H9 (cell line): ENCODE measurements at regions not wholly inside any gene's neighbourhood (a gene's known extent, or its start where the extent isn't known, plus 50 kb on each side); places are given as distances from the start of the nearest gene placed in this dataset.
"Not testable (repeated sequence)": the region's sequence is repeated elsewhere in the genome, so short reads cannot be mapped to it uniquely, and the experiment has no call there.

Experiments
- DNase-seq: peaks from one replicate; pipeline ENCODE4 v3.0.0-alpha.2; 2017
- H2AFZ ChIP-seq: one replicate; pipeline ENCODE4 v1.6.1; 2013; ENCODE audit warnings: mild to moderate bottlenecking, low read length, control low read depth, moderate library complexity
- H2AK5ac ChIP-seq: 2 replicates; pipeline ENCODE4 v1.6.1; 2013; ENCODE audit warnings: low read length, control low read depth, mixed read lengths; ENCODE audit not compliant: insufficient read length
- H2BK120ac ChIP-seq: one replicate; pipeline ENCODE4 v1.6.1; 2013; ENCODE audit warnings: low read depth, mild to moderate bottlenecking, low read length, control low read depth, inconsistent platforms; ENCODE audit not compliant: poor library complexity, severe bottlenecking
- H2BK12ac ChIP-seq: 2 replicates; pipeline ENCODE4 v1.6.1; 2013; ENCODE audit warnings: low read length, control low read depth, mixed read lengths, low read depth; ENCODE audit not compliant: insufficient read length
- H2BK15ac ChIP-seq: 2 replicates; pipeline ENCODE4 v1.6.1; 2013; ENCODE audit warnings: low read depth, low read length, control low read depth
- H2BK20ac ChIP-seq: one replicate; pipeline ENCODE4 v1.6.1; 2013; ENCODE audit warnings: low read depth, mild to moderate bottlenecking, low read length, control low read depth, inconsistent platforms; ENCODE audit not compliant: poor library complexity, severe bottlenecking
- H2BK5ac ChIP-seq: 2 replicates; pipeline ENCODE4 v1.6.1; 2013; ENCODE audit warnings: low read length, control low read depth, mixed read lengths; ENCODE audit not compliant: insufficient read length
- H3K14ac ChIP-seq: 2 replicates; pipeline ENCODE4 v1.6.1; 2013; ENCODE audit warnings: low read length, control low read depth; ENCODE audit not compliant: insufficient read depth
- H3K18ac ChIP-seq: 2 replicates; pipeline ENCODE4 v1.6.1; 2013; ENCODE audit warnings: low read depth, mild to moderate bottlenecking, mixed read lengths, low read length, control low read depth; ENCODE audit not compliant: insufficient read length
- H3K23ac ChIP-seq: 2 replicates; pipeline ENCODE4 v1.6.1; 2013; ENCODE audit warnings: low read length, control low read depth, mixed read lengths, low read depth; ENCODE audit not compliant: insufficient read length
- H3K23me2 ChIP-seq: 2 replicates; pipeline ENCODE4 v1.6.1; 2013; ENCODE audit warnings: low read depth, mild to moderate bottlenecking, mixed read lengths, low read length, control low read depth; ENCODE audit not compliant: insufficient read length, poor library complexity, severe bottlenecking
- H3K27ac ChIP-seq: 2 replicates; pipeline ENCODE4 v1.5.1; 2013; ENCODE audit warnings: low read length, control low read depth, mixed read lengths, low read depth; ENCODE audit not compliant: insufficient read length
- H3K27me3 ChIP-seq: 2 replicates; pipeline ENCODE4 v1.6.1; 2013; ENCODE audit warnings: low read length, control low read depth, inconsistent platforms; ENCODE audit not compliant: insufficient read depth
- H3K4ac ChIP-seq: 2 replicates; pipeline ENCODE4 v1.6.1; 2013; ENCODE audit warnings: low read depth, mild to moderate bottlenecking, control low read depth, inconsistent platforms, low read length, moderate library complexity
- H3K4me1 ChIP-seq: 2 replicates; pipeline ENCODE4 v1.6.1; 2013; ENCODE audit warnings: low read length, control low read depth, inconsistent platforms; ENCODE audit not compliant: insufficient read depth
- H3K4me2 ChIP-seq: 2 replicates; pipeline ENCODE4 v1.6.1; 2013; ENCODE audit warnings: low read length, control low read depth, mixed read lengths; ENCODE audit not compliant: insufficient read length, insufficient read depth
- H3K56ac ChIP-seq: 2 replicates; pipeline ENCODE4 v1.6.1; 2013; ENCODE audit warnings: low read depth, mild to moderate bottlenecking, mixed read lengths, low read length, control low read depth; ENCODE audit not compliant: insufficient read length
- H3K79me1 ChIP-seq: 2 replicates; pipeline ENCODE4 v1.6.1; 2013; ENCODE audit warnings: low read depth, mild to moderate bottlenecking, moderate library complexity, low read length, control low read depth, inconsistent platforms; ENCODE audit not compliant: insufficient read depth, poor library complexity, severe bottlenecking
- H3K79me2 ChIP-seq: 2 replicates; pipeline ENCODE4 v1.6.1; 2013; ENCODE audit warnings: low read length, control low read depth, inconsistent platforms; ENCODE audit not compliant: insufficient read depth
- H3K9ac ChIP-seq: 2 replicates; pipeline ENCODE4 v1.6.1; 2013; ENCODE audit warnings: low read length, control low read depth, mixed read lengths; ENCODE audit not compliant: insufficient read length; ENCODE audit errors: extremely low read depth
- H3K9me3 ChIP-seq: one replicate; pipeline ENCODE4 v1.6.1; 2013; ENCODE audit warnings: low read depth, low read length, inconsistent platforms; ENCODE audit not compliant: control insufficient read depth
- H3T11ph ChIP-seq: one replicate; pipeline ENCODE4 v1.6.1; 2013; ENCODE audit warnings: mild to moderate bottlenecking, low read length, control low read depth, inconsistent platforms
- H4K20me1 ChIP-seq: one replicate; pipeline ENCODE4 v1.6.1; 2013; ENCODE audit not compliant: control insufficient read depth, insufficient read length, insufficient read depth
- H4K5ac ChIP-seq: 2 replicates; pipeline ENCODE4 v1.6.1; 2013; ENCODE audit warnings: low read depth, mild to moderate bottlenecking, mixed read lengths, low read length, control low read depth; ENCODE audit not compliant: insufficient read length
- H4K8ac ChIP-seq: replicated peaks from 2 replicates; pipeline ENCODE4 v1.6.1; 2013; ENCODE audit warnings: low read length, control low read depth, mixed read lengths, low read depth; ENCODE audit not compliant: insufficient read length
- H4K91ac ChIP-seq: 2 replicates; pipeline ENCODE4 v1.6.1; 2013; ENCODE audit warnings: low read depth, mild to moderate bottlenecking, moderate library complexity, mixed read lengths, low read length, control low read depth; ENCODE audit not compliant: insufficient read length
- H3K27ac Mint-ChIP-seq, 3 experiments: 2 replicates in 2 of 3; 3 replicates in 1 of 3; pipeline ENCODE4 v1.8.0; 2020 to 2021; ENCODE audit warnings: mixed read lengths in 3 of 3, mild to moderate bottlenecking in 1 of 3, moderate library complexity in 1 of 3
- H3K27me3 Mint-ChIP-seq: 2 replicates; pipeline ENCODE4 v1.8.0; 2021; ENCODE audit warnings: low read depth, mild to moderate bottlenecking, moderate library complexity, mixed read lengths
- H3K36me3 Mint-ChIP-seq, 3 experiments: 2 replicates in 2 of 3; 3 replicates in 1 of 3; pipeline ENCODE4 v1.8.0; 2020 to 2021; ENCODE audit warnings: low read depth in 3 of 3, mixed read lengths in 3 of 3; ENCODE audit not compliant: insufficient read depth in 1 of 3
- H3K4me1 Mint-ChIP-seq, 2 experiments: 2 replicates each; pipeline ENCODE4 v1.8.0; 2020; ENCODE audit warnings: mixed read lengths in 2 of 2
- H3K4me3 Mint-ChIP-seq, 2 experiments: 2 replicates in 1 of 2; 3 replicates in 1 of 2; pipeline ENCODE4 v1.8.0; 2020 to 2021; ENCODE audit warnings: mild to moderate bottlenecking in 2 of 2, mixed read lengths in 2 of 2, moderate library complexity in 1 of 2
- H3K9me3 Mint-ChIP-seq, 2 experiments: 2 replicates in 1 of 2; 3 replicates in 1 of 2; pipeline ENCODE4 v1.8.0; 2020; ENCODE audit warnings: mild to moderate bottlenecking in 2 of 2, mixed read lengths in 2 of 2, moderate library complexity in 1 of 2
- WGBS: extraction: QIAGEN DNeasy Blood & Tissue Kit; methylation state at CpG from one replicate; pipeline ENCODE4 v1.1.7; 2013; ENCODE audit warnings: missing lambda C conversion rate, low lambda C conversion rate, mixed read lengths; ENCODE audit not compliant: insufficient read length; ENCODE audit errors: extremely low coverage; 5-methylcytosine and 5-hydroxymethylcytosine counted together

DNA sequence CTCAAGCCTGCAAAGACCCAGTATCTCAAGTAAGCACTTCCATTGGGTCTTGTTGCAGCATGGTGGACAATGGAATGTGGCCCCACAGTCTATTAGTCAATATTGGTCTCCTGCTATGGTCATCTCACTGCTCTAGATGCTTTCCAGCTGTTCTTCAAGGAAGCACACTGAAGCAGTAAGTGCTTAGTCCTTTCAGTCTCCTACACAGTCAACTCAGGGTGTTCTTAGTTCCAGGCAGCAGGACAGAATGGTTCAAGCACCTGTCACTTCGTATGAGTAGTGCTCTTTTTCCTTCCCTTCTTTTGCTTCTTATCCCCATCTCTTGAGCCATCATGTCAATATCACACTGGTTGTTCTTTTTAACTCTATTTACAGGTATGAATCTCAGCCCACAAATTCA is 511.5 kb downstream of the TTLL7 start:
- not testable (repeated sequence) for H3K4me1 ChIP-seq, H2BK5ac ChIP-seq, H3K14ac ChIP-seq, H2AK5ac ChIP-seq, H3K36me3 Mint-ChIP-seq, H2BK15ac ChIP-seq, H3K4me3 Mint-ChIP-seq, H4K5ac ChIP-seq, H3K9ac ChIP-seq, H3K4me2 ChIP-seq, H3T11ph ChIP-seq, H4K20me1 ChIP-seq, H3K4ac ChIP-seq, H4K91ac ChIP-seq, H3K79me1 ChIP-seq, H3K27me3 ChIP-seq, H2AFZ ChIP-seq, H3K23me2 ChIP-seq, H3K27ac Mint-ChIP-seq, H2BK20ac ChIP-seq, H3K18ac ChIP-seq, DNase-seq, H4K8ac ChIP-seq, H3K27me3 Mint-ChIP-seq, H3K23ac ChIP-seq, H2BK12ac ChIP-seq, H3K9me3 ChIP-seq, H2BK120ac ChIP-seq, H3K9me3 Mint-ChIP-seq, H3K27ac ChIP-seq, H3K4me1 Mint-ChIP-seq, H3K56ac ChIP-seq, H3K79me2 ChIP-seq
- no CpG with 5 or more reads among the region's 1 CpG for WGBS

DNA sequence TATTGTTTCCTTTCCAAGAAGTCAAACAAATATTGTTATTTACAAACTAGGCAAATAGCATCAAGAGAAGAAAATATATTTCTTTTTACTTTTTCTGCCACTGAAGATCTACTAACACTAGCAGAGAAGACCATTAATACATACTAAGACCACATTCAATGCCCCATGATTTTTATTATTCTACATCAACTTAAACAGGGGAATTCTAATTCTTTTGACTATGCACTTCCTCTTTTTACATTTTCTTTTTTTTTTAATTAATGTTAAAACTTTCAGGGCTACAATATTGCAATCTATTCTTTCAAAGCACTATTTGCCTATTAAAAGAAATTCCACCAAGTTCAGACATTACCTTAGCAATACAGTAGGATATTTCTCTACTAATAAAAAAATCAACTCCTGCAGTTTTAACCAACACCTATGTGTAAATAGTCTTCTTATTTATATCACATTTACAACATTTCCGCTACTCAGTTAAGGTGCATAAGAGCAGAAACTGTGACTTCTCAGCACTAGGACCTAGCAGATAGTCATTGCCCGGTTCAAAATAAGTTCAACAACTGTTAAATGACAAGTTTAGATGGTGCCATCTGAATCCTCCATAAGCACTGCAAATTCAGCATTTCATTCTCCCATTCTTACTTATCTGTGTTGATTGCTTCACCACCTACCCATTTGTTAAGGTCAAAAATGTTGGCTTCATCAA is 513.5 kb downstream of the TTLL7 start:
- not testable (repeated sequence) for H4K5ac ChIP-seq, H2BK15ac ChIP-seq, H2BK5ac ChIP-seq, H3K4me1 ChIP-seq, H3K27me3 Mint-ChIP-seq, H3K23ac ChIP-seq, H2AFZ ChIP-seq, DNase-seq, H3K56ac ChIP-seq, H3K4me1 Mint-ChIP-seq, H3T11ph ChIP-seq, H3K79me2 ChIP-seq, H3K36me3 Mint-ChIP-seq, H4K8ac ChIP-seq, H3K27ac Mint-ChIP-seq, H3K9me3 Mint-ChIP-seq, H4K91ac ChIP-seq, H3K4me2 ChIP-seq, H3K4me3 Mint-ChIP-seq, H3K79me1 ChIP-seq, H2AK5ac ChIP-seq, H4K20me1 ChIP-seq, H3K18ac ChIP-seq, H3K14ac ChIP-seq, H3K4ac ChIP-seq, H3K9me3 ChIP-seq, H3K23me2 ChIP-seq, H3K27me3 ChIP-seq, H2BK120ac ChIP-seq, H3K9ac ChIP-seq, H3K27ac ChIP-seq, H2BK20ac ChIP-seq, H2BK12ac ChIP-seq
- WGBS, result no CpG with 5 or more reads among the region's 2 CpGs
